GM13977 (cell line): ENCODE measurements at regions not wholly inside any gene's neighbourhood (a gene's known extent, or its start where the extent isn't known, plus 50 kb on each side); places are given as distances from the start of the nearest gene placed in this dataset.

Source experiments
- DNase-seq: peaks from one replicate; pipeline ENCODE4 v3.0.0; 2012; ENCODE audit warnings: low spot score
- in situ Hi-C: fragments of 300-500 bp; cut with MboI; formaldehyde crosslinking; loops from one replicate; pipeline ENCODE4 v1.12.0; 2022; ENCODE audit warnings: low sequenced_read_pairs, low pct_unique_long_range_greater_than_20kb, mixed read lengths, inconsistent platforms; ENCODE audit not compliant: unreplicated experiment
- TF ChIP-seq, protein P1 (sequence below): IDR thresholded peaks from 2 replicates; pipeline ENCODE4 v1.5.1; 2012; ENCODE audit warnings: mild to moderate bottlenecking, control low read depth; ENCODE audit not compliant: insufficient read depth; ENCODE audit errors: extremely low read depth, missing control alignments

DNA sequence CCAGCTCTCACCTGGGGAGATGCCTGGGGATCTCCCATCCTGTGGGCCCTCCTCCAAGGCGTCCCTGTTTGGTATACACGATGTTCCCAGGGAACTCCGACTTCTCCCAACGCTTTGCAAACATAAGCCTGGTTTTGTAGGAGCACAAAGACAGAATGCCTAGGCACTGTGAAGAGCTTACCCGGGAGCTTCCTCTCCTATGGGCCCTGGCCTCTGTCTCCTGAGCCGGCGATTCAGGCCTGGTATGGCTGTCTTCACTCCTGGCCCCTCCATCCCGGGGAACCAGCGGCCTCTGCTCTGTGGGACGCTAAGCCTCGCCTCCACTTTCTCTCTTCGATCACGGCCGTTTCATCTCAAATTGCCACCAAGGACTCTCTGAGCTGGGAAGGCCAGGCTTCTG is 59.6 kb upstream of the ACTRT2 start:
- no peak for DNase-seq
- TF ChIP-seq, protein P1, sequence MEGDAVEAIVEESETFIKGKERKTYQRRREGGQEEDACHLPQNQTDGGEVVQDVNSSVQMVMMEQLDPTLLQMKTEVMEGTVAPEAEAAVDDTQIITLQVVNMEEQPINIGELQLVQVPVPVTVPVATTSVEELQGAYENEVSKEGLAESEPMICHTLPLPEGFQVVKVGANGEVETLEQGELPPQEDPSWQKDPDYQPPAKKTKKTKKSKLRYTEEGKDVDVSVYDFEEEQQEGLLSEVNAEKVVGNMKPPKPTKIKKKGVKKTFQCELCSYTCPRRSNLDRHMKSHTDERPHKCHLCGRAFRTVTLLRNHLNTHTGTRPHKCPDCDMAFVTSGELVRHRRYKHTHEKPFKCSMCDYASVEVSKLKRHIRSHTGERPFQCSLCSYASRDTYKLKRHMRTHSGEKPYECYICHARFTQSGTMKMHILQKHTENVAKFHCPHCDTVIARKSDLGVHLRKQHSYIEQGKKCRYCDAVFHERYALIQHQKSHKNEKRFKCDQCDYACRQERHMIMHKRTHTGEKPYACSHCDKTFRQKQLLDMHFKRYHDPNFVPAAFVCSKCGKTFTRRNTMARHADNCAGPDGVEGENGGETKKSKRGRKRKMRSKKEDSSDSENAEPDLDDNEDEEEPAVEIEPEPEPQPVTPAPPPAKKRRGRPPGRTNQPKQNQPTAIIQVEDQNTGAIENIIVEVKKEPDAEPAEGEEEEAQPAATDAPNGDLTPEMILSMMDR: no peak
- in situ Hi-C loops: no loop called here

DNA sequence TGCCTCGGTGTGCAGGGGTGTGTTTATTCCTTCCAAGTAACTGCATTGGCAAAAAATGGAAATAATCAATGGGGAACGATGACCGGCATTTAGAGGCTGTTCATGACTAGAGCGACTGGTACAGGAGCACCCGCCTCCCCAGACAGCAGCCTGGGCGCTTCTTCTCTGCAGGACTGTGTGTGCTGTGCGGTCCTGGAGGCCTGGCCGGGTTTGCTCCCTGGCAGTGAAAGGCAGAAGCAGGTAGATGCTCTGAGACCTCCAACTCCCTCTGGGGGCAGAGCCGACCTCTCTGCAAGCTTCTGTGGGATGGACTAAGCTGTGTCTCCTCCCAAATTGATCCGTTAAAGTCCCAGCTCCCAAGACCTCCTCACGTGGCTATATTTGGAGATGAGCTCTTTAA is 59.2 kb upstream of the ACTRT2 start:
- DNase-seq: no peak
- in situ Hi-C loops: no loop called here
- TF ChIP-seq, protein P1: no peak

DNA sequence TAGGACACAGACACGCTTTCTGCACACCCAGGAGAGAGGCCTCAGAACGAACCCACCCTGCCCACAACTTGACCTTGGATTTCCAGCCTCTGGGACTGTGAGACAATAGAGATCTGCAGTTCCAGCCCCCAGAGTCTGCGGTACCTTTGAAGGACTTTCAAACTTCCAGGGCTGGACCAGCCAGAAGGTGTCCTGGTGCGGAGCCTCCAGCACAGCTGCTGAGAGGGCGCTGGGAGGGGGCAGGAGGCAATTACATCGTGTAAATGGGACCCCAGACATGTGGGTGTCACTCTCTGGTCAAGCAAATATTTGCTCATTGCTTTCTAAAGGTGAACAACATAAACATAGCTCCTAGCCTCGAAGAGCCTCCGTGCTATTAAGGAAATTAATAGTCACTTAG is 58.7 kb upstream of the ACTRT2 start:
- no peak for DNase-seq
- in situ Hi-C loops: no loop called here
- TF ChIP-seq, protein P1: no peak

DNA sequence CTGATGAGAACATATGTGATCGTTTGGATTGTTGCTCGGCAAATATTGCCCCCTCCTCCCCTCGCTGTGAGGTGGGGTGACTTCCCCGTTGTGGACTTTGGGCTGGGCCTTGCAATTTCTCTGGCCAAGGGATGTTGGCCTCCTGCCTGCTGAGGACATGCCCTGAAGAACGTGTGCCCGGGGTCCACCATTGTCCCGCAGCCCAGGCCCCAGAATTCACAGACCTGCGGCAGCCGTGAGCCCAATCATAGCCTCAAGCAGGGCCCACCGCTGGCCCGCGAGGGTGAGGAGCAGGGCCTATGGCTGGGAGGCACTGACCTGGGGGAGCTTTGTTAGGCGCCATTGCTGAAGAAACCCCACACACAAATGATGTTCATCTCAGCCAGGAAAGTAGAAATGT is 58.3 kb upstream of the ACTRT2 start:
- TF ChIP-seq, protein P1: no peak
- in situ Hi-C loops: no loop called here
- no peak for DNase-seq

DNA sequence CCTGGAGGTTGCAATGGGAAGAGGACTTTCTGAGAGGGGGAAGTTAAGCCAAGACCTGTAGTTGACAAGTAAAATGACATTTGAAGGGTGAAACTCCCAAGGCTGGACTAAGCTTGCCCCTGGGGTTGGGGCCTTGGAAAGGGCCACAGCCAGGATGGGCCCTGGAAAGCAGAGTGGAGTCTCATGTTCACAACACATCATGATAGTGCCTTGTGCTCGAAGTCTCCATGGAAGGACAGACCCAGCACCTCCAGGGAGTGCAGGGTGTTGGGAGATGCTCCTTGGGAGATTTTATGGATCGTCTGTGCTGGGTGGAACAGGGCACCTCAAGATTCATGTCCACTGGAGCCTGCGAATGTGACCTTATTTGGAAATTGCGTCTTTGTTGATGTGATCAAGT is 55.6 kb upstream of the ACTRT2 start:
- DNase-seq: no peak
- TF ChIP-seq, protein P1: no peak
- in situ Hi-C loops: no loop called here

DNA sequence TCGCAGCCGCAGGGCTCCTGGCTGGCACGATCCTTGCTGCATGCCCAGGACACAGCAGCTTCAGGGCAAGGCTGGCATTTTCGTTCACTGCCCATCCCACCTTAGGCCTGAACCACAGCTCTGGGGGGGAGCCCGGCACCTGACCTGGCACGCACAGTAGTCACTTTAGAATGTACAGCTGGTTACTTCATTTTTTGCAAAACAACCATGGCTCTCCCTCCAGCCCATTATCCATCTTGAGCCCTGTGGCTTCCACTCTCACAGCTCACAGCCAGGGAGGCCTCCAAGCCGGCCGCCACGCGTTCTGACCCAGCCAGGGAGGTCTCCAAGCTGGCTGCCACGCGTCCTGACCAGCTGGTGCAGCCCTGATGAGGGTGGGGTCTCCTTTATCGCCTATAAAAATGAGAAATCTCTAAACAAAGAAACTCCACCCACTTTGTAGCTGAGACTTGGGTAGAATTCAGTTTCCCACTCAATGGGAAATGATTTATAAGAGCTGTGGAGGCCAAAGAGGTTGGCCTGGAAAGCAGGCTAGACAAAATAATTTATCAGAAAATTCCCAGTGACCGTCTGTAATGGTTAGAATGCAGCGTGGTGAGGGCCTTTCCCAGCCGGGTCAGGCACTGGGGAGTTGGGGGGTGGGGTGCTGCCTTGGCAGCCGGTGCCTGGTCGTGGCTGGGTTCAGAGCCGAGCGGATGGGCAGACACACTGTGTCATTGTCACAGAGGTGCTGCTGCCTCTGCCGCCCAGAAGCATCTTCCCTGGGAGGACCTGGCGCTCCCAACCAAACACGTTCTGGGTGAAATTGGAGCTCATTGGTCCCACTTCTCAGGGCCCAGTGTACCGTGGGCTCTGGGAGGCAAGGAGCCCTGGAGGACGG is 54.6 kb upstream of the ACTRT2 start:
- TF ChIP-seq, protein P1: no peak
- DNase-seq: no peak
- in situ Hi-C loops: no loop called here

DNA sequence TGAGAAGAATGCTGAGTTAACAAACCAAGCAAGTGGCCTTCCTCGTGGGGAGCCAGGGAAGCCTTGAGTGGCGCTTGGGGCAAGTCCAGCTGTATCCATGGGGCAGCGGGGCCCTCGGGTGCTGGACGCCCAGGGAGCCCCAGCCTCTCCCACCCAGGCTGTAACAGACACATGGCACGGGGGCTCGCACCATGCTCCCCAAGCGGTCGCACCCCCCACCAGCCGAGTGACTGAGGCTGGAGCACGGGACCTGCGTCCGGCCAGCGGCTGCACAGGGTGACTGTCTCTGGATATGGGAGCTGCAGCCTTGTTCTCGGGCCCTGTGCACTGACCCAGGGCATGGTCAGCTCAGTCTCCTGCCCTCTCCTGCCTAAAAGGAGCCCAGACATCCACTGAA is 53.9 kb upstream of the ACTRT2 start:
- in situ Hi-C loops: no loop called here
- TF ChIP-seq, protein P1: no peak
- DNase-seq: no peak
